Effector CD4-positive, alpha-beta T cell (primary cell): ENCODE measurements at regions not wholly inside any gene's neighbourhood (a gene's known extent, or its start where the extent isn't known, plus 50 kb on each side); places are given as distances from the start of the nearest gene placed in this dataset.

Experiments used
- DNase-seq: peaks from one replicate; pipeline ENCODE4 v3.0.0-alpha.2; 2020

DNA sequence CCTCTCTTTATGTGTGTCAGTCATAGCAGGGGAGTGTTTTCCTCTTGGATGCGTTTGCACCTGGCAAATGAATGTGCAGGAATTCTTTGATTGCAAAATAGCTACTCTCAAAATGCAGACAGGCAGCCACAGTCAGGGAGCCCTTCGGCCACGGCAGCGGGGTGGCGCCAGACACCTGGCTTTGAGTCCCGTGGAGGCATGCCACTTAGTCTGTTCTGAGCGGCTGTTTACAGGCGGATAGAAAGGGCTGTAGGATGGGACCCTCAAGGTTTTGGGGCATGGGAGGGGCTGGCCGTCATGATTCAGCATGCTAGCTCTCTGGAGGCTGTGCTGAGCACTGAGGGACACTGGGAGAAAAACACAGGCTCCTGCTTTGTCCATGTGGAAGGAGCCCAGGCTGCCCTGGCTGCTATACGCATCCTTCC lies 117.1 kb downstream of the SLC25A47 start:
- DNase-seq: peak; percentile 9

- DNase-seq: no peak
Measured at GRCh38 chr14:100440758-100441203, 117.6 kb downstream of the SLC25A47 start.

DNA sequence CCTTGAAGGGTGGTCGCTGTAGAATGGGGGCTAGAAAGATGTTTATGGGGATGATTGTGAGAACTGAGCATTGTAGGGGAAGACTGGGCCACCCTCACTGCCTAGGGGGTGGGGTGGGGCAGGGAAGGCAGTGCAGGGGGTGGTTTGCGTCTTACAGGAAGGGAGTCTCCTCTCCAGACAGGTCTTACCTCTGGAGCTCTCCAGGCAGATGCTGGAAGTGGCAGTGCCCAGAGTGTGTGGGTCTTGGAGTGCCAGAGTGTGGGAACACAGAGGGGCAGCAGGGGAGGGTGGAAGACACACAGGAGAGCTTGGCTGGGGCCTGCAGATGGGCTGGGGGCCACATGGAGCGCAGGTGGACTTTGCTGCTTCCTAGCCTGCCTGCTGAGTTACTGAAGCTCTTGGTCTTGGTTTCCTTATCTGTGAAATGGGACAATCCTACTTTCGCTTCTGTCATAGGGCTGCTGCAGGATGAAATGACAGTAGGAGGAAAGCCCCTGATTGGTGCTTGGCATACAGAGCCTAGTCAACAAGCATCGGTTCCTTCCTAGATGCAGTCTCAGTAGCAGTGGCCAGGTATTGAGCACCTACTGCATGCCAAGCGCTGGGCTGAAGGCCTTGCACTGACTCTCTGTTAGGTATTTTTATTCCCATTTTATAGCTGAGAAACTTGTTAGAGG lies 118.3 kb downstream of the SLC25A47 start:
- no peak for DNase-seq

DNA sequence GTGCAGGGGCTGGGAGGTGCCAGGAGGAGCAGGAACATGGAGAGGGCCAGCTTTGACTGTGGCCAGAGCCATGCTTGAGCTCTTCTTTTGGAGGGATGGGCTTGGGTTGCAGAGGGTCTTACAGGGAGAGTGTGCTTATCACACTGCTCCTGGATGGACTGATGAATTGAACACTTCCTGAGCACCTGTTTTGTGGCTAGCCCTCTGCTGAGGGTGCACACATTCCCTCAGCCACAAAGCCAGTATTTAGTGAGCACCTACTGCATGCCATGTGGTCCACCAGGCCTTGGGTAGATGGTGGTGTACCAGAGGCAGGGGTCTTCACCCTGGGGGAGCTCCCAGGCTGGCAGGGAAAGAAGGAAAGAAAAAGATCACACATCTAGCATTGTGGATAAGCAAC lies 118.9 kb downstream of the SLC25A47 start:
- no peak for DNase-seq

DNA sequence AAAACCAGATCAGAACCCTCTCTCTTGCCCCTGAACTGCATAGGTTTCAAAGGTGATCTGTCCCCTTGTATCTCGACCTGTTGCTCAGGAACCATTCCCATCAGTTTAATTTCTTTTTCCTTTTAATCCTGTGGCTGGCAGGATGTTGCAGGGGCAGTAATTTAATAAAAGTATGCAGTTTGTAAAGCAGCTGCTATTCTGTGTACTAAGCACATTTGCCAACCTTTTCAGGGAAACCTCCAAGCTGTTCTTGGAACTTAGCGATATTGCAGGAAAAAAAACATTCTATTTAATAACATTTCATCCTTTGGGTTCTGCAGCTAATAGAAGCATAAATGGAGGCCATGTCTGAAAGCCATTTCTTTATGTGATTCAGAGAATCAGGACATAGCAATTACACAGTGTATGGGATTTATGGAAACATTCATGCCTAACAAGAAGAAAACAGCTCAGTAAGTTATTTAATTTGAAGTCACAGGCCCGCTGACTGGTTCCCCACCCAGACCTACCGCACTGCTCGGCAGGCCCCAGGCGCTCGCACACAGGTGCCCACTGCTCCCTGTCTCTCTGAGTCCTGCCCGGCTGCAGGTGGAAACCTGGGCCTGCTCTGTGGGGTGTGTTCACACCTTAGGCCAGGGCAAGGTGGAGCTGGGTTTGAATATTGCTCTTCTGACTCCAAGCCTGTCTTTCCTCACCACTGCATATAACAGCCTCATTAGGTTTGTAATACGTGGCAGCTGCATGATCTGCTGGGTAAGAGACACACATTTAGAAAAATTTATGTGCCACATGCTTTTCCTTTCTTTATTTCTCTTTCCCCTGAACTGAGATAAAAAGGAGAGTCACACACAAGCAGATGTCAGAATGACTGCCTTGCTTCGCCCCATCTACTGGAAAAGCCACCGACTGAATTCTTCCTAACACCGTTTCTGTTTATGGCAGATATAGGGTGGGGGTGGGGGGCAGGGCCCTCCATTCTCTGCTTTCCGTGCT lies 119.7 kb downstream of the SLC25A47 start:
- DNase-seq: no peak

DNA sequence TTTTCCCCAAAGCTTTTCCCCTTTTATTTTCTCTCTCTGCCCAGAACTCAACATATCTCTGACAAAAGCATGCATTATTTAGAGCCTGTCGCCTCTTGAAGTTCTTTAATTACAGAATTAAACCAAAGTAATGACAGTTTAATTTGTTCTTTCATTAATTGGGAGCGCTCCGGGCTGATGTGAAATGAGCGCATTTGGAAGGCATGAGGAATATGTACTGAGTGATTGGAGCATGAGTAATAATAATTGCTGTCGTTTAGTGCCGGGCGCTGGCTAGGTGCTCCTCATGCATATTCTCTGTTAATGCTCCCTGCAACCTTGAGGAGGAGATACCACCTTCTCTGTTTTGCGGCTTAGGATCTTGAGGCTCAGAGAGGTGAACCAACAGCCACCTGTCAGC lies 120.5 kb downstream of the SLC25A47 start:
- no peak for DNase-seq

DNA sequence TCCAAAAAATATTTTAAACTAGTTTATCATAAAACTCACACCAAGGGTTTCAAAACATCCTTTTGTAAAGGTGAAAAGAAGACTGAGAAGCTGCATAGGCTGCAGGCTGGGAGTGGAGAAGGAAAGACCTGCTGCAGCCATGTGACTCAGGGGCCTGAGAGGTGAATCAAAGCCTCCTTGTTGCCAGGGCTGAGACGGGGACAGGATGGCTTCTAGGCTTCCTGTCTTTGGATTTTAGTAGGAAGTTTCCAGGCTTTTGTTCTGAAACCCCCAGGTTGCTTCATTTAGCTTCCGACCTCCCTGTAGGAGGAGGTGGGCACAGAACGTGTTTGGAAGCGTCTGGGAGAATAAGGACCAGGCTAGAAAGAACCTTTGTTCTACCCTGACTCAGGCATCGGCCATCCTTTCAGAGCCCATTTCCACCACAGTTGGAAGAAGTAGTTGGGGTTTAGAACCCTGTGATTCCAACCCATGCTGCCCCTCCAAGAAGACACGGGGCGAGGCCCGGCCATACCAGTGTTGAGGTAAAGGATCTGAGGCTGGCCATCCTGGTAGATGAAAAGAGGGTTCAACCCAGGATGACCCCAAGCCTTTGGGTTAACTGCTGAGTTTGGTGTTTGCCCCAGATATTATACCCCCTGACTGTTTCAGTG lies 122.4 kb downstream of the SLC25A47 start:
- DNase-seq: no peak

DNA sequence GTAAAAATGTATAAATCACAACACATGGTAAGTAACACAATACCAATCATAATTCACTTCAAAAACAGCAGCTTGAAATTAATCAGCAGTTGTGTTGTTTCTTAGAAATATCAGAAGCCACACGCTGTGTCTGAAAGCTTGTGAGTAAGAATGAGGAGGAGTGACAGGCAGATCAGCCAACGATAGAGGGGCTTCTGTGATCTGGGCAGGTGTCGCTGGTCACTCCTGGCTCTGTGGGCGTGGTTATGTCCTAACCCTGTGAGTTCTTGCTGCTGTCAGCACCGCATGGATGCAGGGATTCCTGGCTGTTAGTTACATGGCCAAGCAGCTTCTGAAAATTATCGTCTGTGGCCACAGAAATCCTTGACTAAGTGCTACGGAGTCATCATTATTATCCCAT lies 123.4 kb downstream of the SLC25A47 start:
- no peak for DNase-seq

DNA sequence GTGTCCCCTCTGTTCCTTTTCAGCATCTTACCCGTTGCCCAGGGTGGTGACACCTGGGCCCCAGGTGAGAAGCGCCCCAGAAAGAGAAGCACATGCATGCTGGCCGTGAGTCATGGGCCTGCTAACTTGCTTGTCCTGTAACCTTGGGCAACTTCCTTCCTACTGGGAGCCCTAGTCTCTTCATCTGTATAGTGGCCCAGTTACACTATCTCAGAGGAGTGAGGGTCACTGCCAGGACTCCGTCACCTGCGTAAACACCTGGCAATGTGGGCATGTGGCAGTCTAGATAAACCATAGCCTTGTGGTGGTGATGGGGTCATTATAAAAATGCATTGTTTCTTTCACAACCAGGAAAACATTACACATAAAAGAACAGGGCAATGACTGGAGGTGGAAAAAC lies 125.2 kb downstream of the SLC25A47 start:
- no peak for DNase-seq

DNA sequence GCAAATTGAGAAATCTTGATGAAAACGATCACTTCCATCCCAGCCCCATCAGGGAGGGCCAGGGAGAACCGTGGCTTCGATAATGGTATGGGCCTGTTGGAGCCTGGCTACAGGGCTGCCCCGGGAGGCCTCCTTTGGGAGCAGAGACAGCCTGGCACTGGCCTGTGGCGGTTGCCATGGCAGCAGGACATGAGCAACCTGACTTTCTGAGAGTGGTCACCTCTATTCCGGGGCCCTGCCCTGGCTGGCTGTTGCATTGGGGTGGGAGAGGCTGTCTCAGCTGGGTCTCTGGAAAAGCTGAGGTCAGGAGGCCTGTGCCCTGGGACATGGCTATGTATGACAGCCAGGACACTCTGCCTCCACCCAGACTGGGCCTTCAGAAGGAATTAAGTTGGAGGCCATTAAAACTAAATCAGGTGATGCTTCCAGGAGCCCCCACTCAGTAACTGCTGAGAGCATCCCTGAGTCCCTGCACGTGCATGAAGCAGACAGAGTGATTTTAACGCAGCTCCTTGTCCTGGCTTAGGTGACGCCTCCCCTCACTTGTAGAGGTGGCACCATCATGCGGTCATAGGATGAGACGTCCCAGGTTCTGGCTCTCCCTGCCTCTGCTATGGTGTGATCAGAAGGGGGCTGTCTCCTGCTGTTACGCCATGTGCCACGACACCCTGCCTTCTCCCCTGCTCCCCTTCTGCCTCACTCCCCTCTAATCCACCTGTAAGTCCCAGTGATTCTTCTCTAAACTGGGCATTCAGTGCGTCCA lies 126.3 kb downstream of the SLC25A47 start:
- no peak for DNase-seq

DNA sequence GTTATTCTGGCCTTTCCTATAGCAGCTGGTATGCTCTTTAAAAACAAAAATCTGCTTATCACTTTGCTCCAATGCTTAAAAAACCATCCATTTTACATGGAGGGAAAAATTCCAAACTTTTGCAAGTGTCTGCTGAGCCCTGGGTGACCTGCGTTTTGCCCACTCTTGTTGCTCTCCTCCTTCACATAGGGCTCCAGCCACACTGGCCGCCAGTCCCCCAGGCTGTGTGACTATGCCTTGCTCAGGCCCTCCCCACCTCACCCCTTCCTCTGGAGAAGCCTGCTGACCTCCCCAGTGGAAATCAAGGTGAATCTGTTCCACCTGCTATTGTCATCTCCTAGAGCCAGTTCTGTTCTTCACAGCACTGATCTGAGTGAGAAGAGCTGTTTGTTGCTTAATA lies 126.9 kb downstream of the SLC25A47 start:
- no peak for DNase-seq

- no peak for DNase-seq
Measured at GRCh38 chr14:100450736-100451135, 127.6 kb downstream of the SLC25A47 start.

DNA sequence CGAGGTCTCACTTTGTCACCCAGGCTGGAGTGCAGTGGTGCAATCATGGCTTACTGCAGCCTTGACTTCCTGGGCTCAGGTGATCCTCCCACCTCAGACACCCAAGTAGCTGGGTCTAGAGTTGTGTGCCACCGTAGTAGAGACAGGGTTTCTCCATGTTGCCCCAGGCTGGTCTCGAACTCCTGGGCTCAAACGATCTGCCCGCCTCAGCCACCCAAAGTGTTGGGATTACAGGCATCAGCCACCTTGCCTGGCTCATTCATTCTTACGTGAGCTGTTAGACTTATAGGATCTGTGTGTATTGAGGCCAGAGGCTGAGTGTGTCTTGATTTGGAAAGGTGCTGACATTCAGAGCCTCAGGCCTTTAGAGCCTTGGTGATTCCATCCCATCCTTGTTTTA lies 128.1 kb downstream of the SLC25A47 start:
- no peak for DNase-seq

DNA sequence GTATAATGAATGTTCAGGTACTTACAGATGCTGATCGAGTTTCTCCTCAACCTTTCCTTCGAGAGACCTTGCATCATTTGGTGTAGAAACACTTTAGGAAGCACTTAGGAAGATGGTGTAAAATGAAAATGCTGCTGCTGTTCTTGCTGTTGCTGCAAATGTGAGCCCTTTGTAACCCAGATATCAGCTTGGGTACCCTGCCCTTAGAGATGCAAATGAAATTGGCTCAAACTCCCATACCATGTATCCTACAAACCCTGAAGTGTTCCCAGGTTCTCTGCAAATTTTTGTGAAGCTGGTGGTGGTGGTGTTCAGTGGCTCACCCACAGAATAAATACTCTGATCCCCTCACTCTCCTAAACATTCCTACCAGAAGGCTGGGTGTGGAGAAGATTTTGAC lies 130.8 kb downstream of the SLC25A47 start:
- DNase-seq: no peak

DNA sequence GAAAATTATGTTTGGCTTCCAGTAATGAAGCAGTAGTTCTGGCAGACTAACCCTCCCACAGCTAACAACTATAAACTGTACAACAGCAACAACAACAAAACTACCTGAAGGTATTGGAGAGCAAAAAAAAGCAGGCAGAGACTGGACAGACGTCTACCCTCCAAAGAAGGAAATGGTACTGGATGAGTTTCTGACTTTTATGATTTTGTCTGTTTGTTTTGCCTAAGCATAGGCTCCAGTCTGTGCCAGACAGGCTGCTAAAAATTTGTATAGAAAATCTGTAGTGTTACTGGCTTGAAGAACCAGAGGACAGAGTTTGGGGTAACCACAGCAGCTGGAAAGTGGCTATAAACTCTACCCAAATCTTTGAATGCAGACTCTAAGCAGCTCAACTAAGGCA lies 131.3 kb downstream of the SLC25A47 start:
- no peak for DNase-seq

- no peak for DNase-seq
Measured at GRCh38 chr14:100463937-100464336, 123.3 kb downstream of the BEGAIN start.

DNA sequence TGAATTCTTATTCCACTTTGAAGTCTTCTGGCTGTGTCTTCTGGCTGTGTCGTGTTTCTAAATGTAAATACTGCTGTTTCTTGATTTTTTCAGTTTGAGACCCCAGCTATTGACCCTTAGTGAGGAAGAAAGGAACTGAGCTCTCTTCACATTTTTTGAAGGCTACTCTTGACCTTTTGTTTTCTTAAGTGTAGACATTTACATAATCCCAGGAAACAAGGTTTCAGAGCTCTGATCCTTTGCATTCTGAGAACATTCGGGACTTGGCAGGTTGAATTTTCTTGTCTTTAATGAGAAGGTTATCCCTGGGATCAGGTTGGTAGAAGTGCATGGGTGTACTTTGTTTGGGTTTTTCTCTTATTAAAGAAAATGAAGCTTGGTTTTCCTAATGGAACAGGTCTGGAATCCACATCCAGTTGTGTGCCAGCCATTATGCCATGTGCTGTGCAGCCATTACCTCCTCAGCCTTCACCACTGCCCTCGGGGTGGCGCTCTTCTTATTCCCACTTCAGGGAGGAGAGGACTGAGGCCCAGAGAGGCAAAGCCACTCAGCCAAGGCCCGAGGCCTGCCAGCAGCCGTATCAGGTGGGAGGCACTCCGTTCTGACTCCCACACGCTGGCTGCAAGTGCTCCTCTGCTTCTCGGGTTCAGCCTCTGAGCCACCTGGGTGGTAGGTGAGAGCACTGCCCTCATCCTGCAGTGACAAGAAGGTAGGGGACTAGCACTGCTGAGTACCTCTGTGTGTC lies 120.9 kb downstream of the BEGAIN start:
- DNase-seq: no peak

DNA sequence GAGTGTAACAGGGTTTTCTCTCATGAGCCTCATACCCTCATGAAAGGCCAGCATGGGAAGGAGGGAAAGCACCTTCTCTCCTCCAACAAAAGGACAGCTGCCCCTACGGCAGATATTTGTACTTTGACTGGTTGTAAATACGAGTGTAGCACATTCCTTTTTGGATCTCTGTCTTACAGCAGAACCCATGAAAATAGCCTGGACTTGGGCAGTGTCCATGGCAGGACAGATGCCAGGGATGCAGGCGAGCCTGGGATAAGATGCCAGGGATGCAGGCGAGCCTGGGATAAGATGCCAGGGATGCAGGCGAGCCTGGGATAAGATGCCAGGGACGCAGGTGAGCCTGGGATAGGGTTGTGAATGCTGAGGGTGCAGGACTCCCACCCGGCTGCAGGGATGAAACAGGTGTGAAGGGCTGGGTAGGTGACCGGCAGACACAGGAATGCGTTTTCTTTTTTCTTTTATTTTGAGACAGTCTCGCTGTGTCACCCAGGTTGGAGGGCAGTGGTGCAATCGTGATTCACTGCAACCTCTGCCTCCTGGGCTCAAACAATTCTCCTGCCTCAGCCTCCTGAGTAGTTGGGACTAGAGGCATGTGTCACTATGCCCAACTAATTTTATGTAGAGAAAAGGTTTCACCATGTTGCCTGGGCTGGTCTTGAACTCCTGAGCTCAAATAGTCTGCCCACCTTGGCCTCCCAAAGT lies 120.0 kb downstream of the BEGAIN start:
- no peak for DNase-seq

- DNase-seq: no peak
Measured at GRCh38 chr14:100467939-100468338, 119.3 kb downstream of the BEGAIN start.

- no peak for DNase-seq
Measured at GRCh38 chr14:100468557-100468956, 118.7 kb downstream of the BEGAIN start.
